ENCODE measurements at regions not wholly inside any gene's neighbourhood (a gene's known extent, or its start where the extent isn't known, plus 50 kb on each side); places are given as distances from the start of the nearest gene placed in this dataset.

DNA sequence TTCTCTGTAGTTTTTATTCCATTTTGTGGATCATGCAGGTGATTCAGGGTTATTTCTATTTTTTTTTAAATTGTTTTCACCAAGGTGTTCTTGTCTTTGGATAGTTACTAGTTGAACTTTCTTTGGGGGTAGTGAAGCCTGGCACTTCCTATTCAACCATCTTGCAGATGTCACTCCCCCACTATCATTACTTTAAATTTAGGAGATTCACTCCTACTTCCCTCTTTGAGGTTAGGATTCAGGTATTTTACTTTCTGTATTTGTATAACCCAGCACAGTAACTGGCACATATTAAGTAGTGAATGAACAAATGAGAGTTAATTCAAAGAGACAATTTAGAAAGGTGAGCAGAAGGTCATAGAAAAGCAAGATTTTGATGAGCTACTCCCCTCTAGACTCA is 255.6 kb downstream of the ATP23 start:
- no peak overlapping the region for H3K4me3 ChIP-seq (ENCODE audit: low read depth, low read length)
- FAIRE-seq (no peak), DNase-seq (ENCODE audit: low read depth) (no peak)
- no peaks in the 10 kb centered on the region for H3K27me3 ChIP-seq (ENCODE audit: control insufficient read depth, insufficient read depth, low read length)
- TF ChIP-seq CTCF (IDR thresholded peaks at IDR 0.05; ENCODE audit: insufficient read depth, low read length, severe bottlenecking): no peak
- no peaks in the 10 kb centered on the region for H3K36me3 ChIP-seq (ENCODE audit: control insufficient read depth, insufficient read depth, low read length)

DNA sequence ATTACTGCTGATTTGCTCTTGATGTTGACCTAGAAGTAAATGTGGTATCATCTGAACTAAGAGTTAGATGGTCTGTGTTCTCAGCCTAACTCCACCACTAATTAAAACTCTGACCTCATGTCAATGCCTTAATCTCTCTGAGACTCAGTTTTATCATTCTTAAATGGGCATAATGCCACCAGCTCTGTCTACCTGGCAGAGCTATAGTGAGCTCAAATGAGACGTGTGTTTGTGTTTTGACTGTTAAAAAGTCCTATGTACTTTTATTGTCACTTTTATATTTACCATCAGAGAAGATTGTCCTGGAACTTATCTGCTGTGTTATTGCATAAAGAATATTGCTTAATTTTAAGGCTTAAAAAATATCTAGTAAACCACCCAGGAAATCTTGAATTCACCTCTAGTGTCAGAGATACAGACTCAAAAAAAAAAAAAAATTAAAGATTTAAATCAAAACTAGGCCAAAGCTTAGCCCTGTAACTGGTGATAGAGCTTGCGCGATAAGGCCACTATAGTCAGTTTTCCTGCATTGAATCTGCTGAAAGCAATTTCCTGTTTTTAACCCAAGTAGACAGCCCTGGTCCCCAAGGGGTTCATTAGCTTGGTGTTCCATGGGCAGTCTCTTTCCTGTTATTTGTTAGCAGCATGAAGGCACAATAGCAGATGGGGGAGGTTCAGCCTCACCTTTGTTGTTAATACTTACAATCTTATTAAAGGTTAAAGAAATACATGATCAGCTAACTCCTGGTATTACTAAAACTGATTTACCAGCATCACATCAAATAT is 261.8 kb downstream of the ATP23 start:
- no peak for DNase-seq (ENCODE audit: low read depth)
- no peak for FAIRE-seq
- H3K27me3 ChIP-seq (ENCODE audit: control insufficient read depth, insufficient read depth, low read length): peaks cover 2% of the 10 kb centered on the region
- no peak for TF ChIP-seq CTCF (IDR thresholded peaks at IDR 0.05; ENCODE audit: insufficient read depth, low read length, severe bottlenecking)
- H3K36me3 ChIP-seq (ENCODE audit: control insufficient read depth, insufficient read depth, low read length): no peaks in the 10 kb centered on the region
- no peak overlapping the region for H3K4me3 ChIP-seq (ENCODE audit: low read depth, low read length)

GRCh38 chr12:58204071-58204470 is 262.7 kb downstream of the ATP23 start:
- FAIRE-seq: peak; percentile 52
- Histone ChIP-seq H3K4me3 (ENCODE audit: low read depth, low read length) (no peak overlapping the region), H3K27me3 (ENCODE audit: control insufficient read depth, insufficient read depth, low read length) (peaks cover 2% of the 10 kb centered on the region), H3K36me3 (ENCODE audit: control insufficient read depth, insufficient read depth, low read length) (no peaks in the 10 kb centered on the region)
- no peak for TF ChIP-seq CTCF (IDR thresholded peaks at IDR 0.05; ENCODE audit: insufficient read depth, low read length, severe bottlenecking)
- DNase-seq (ENCODE audit: low read depth): no peak

- Histone ChIP-seq H3K27me3 (ENCODE audit: control insufficient read depth, insufficient read depth, low read length) (peaks cover 2% of the 10 kb centered on the region), H3K4me3 (ENCODE audit: low read depth, low read length) (no peak overlapping the region), H3K36me3 (ENCODE audit: control insufficient read depth, insufficient read depth, low read length) (no peaks in the 10 kb centered on the region)
- TF ChIP-seq CTCF (IDR thresholded peaks at IDR 0.05; ENCODE audit: insufficient read depth, low read length, severe bottlenecking): no peak
- no peak for DNase-seq (ENCODE audit: low read depth)
- FAIRE-seq: no peak
Measured at GRCh38 chr12:58206876-58207275, 265.5 kb downstream of the ATP23 start.

GRCh38 chr12:58211211-58211610 is 269.8 kb downstream of the ATP23 start:
- Histone ChIP-seq H3K36me3 (ENCODE audit: control insufficient read depth, insufficient read depth, low read length) (no peaks in the 10 kb centered on the region), H3K27me3 (ENCODE audit: control insufficient read depth, insufficient read depth, low read length) (peaks cover 2% of the 10 kb centered on the region), H3K4me3 (ENCODE audit: low read depth, low read length) (no peak overlapping the region)
- DNase-seq (ENCODE audit: low read depth) (no peak), FAIRE-seq (no peak)
- no peak for TF ChIP-seq CTCF (IDR thresholded peaks at IDR 0.05; ENCODE audit: insufficient read depth, low read length, severe bottlenecking)

- no peak for DNase-seq (ENCODE audit: low read depth)
- FAIRE-seq: no peak
- Histone ChIP-seq H3K36me3 (ENCODE audit: control insufficient read depth, insufficient read depth, low read length) (no peaks in the 10 kb centered on the region), H3K27me3 (ENCODE audit: control insufficient read depth, insufficient read depth, low read length) (no peaks in the 10 kb centered on the region), H3K4me3 (ENCODE audit: low read depth, low read length) (no peak overlapping the region)
- TF ChIP-seq CTCF (IDR thresholded peaks at IDR 0.05; ENCODE audit: insufficient read depth, low read length, severe bottlenecking): no peak
Measured at GRCh38 chr12:58217130-58217529, 275.8 kb downstream of the ATP23 start.

All from bronchial epithelial cell (primary cell).